B cell (primary cell): ENCODE measurements at regions not wholly inside any gene's neighbourhood (a gene's known extent, or its start where the extent isn't known, plus 50 kb on each side); places are given as distances from the start of the nearest gene placed in this dataset.
"Not testable (repeated sequence)": the region's sequence is repeated elsewhere in the genome, so short reads cannot be mapped to it uniquely, and the experiment has no call there.

Source experiments
- ATAC-seq: fragments of 200-7000 bp; cut with Tn5 transposase; one replicate; pipeline ENCODE4 v1.10.0; 2021; ENCODE audit warnings: low read depth, mild to moderate bottlenecking, moderate number of reproducible peaks, moderate library complexity
- CTCF ChIA-PET: fragments of 350-600 bp; sonication (Branson Sonifier 250); formaldehyde crosslinking; loops from one replicate; lab custom pipeline; 2021; ENCODE audit warnings: antibody characterized with exemption, inconsistent platforms; lab: Charles Lee
- POLR2A ChIA-PET: fragments of 350-600 bp; sonication (Branson Sonifier 250); formaldehyde crosslinking; loops from one replicate; lab custom pipeline; 2021; ENCODE audit warnings: antibody characterized with exemption; lab: Charles Lee
- DNase-seq: peaks from one replicate; pipeline ENCODE4 v3.0.0; 2013
- H2AFZ ChIP-seq: 2 replicates; pipeline ENCODE4 v1.6.1; 2012; ENCODE audit warnings: mild to moderate bottlenecking, low read depth, low read length; ENCODE audit not compliant: insufficient read depth, poor library complexity, severe bottlenecking
- H3K27ac ChIP-seq, 2 donors: 1 replicate in 1 of 2; 2 replicates in 1 of 2; pipeline ENCODE4 v1.5.1; 2012 to 2013; ENCODE audit warnings: low read length in 2 of 2, mild to moderate bottlenecking in 2 of 2, moderate library complexity in 1 of 2
- H3K27me3 ChIP-seq, 4 experiments: fragments of 200-600 bp in 1 of 4; sonication (generic) in 1 of 4; replicated peaks in 1 of 4; 1 replicate in 2 of 4; 2 replicates in 2 of 4; pipeline versions ENCODE4 v1.6.1 to v1.7.0; 2013 to 2016; ENCODE audit warnings: low read length in 3 of 4, mild to moderate bottlenecking in 2 of 4, mixed read lengths in 1 of 4, moderate library complexity in 1 of 4; ENCODE audit not compliant: insufficient read depth in 4 of 4, control insufficient read depth in 3 of 4; ENCODE audit errors: control extremely low read depth in 1 of 4
- H3K36me3 ChIP-seq, 2 experiments: replicated peaks in 1 of 2; 1 replicate in 1 of 2; 2 replicates in 1 of 2; pipeline versions ENCODE4 v1.6.1 to v1.7.1; 2013; ENCODE audit warnings: low read length in 1 of 2; ENCODE audit not compliant: insufficient read depth in 2 of 2, control insufficient read depth in 1 of 2; ENCODE audit errors: control extremely low read depth in 1 of 2, extremely low read depth in 1 of 2
- H3K4me1 ChIP-seq, 2 donors: fragments of 200-600 bp in 1 of 2; sonication (generic) in 1 of 2; 1 replicate in 1 of 2; 2 replicates in 1 of 2; pipeline versions ENCODE4 v1.5.1 to v1.6.1; 2013 to 2017; ENCODE audit warnings: low read length in 2 of 2; ENCODE audit not compliant: control insufficient read depth in 2 of 2, insufficient read depth in 2 of 2
- H3K4me2 ChIP-seq: replicated peaks from 2 replicates; pipeline ENCODE3; 2012; ENCODE audit warnings: mild to moderate bottlenecking, low read depth, low read length; ENCODE audit not compliant: poor library complexity, severe bottlenecking
- H3K4me3 ChIP-seq, 5 experiments: fragments of 200-600 bp in 1 of 5; sonication (generic) in 1 of 5; 1 replicate in 3 of 5; 2 replicates in 2 of 5; pipeline versions ENCODE4 v1.5.1 to v1.7.0; 2011 to 2016; ENCODE audit warnings: low read length in 4 of 5, mild to moderate bottlenecking in 4 of 5, low read depth in 2 of 5, control low read depth in 1 of 5, moderate library complexity in 1 of 5; ENCODE audit not compliant: insufficient read depth in 1 of 5; ENCODE audit errors: control extremely low read depth in 1 of 5, extremely low read depth in 1 of 5
- H3K79me2 ChIP-seq: fragments of 200-600 bp; sonication (generic); one replicate; pipeline ENCODE4 v1.6.0; 2016; ENCODE audit warnings: low read length; ENCODE audit not compliant: control insufficient read depth, insufficient read depth
- H3K9ac ChIP-seq: fragments of 200-600 bp; sonication (generic); 2 replicates; pipeline ENCODE4 v1.6.1; 2017; ENCODE audit warnings: mild to moderate bottlenecking, low read length, moderate library complexity
- H3K9me3 ChIP-seq, 3 donors: one replicate each; pipeline versions ENCODE4 v1.6.1 to v1.7.1; 2013; ENCODE audit warnings: low read length in 2 of 3; ENCODE audit not compliant: control insufficient read depth in 2 of 3, insufficient read depth in 1 of 3; ENCODE audit errors: control extremely low read depth in 1 of 3
- H4K20me1 ChIP-seq: 2 replicates; pipeline ENCODE4 v1.6.0; 2012; ENCODE audit warnings: mild to moderate bottlenecking, low read length; ENCODE audit not compliant: insufficient read depth, control insufficient read depth, poor library complexity, severe bottlenecking
- H3K27ac Mint-ChIP-seq: one replicate; pipeline ENCODE4 v1.8.0; 2021; ENCODE audit warnings: mixed read lengths
- H3K27me3 Mint-ChIP-seq: one replicate; pipeline ENCODE4 v1.8.0; 2021; ENCODE audit warnings: mixed read lengths
- H3K4me1 Mint-ChIP-seq: one replicate; pipeline ENCODE4 v1.8.0; 2021; ENCODE audit warnings: mixed read lengths
- H3K4me3 Mint-ChIP-seq: one replicate; pipeline ENCODE4 v1.8.0; 2021; ENCODE audit warnings: mixed read lengths
- H3K9me3 Mint-ChIP-seq: one replicate; pipeline ENCODE4 v1.8.0; 2022; ENCODE audit warnings: mixed read lengths; ENCODE audit not compliant: insufficient read depth
- CTCF ChIP-seq: fragments of 200-600 bp; IDR thresholded peaks from one replicate; pipeline ENCODE4 v1.8.0; 2022; ENCODE audit warnings: antibody characterized with exemption, mild to moderate bottlenecking
- EZH2 ChIP-seq: IDR thresholded peaks from 2 replicates; pipeline ENCODE4 v1.6.1; 2012; ENCODE audit warnings: borderline replicate concordance, low read depth, mild to moderate bottlenecking, moderate library complexity, low read length; ENCODE audit not compliant: insufficient read depth, poor library complexity, severe bottlenecking
- WGBS: methylation state at CpG from one replicate; pipeline ENCODE4 v1.1.5; 2013; ENCODE audit warnings: missing lambda C conversion rate; ENCODE audit not compliant: insufficient coverage; 5-methylcytosine and 5-hydroxymethylcytosine counted together
- intact Hi-C: fragments of 100-400 bp; cut with micrococcal nuclease; formaldehyde crosslinking; loops from one replicate; pipeline ENCODE4 v1.10.0; 2022

GRCh38 chr12:88810806-88811205, 230.5 kb upstream of the KITLG start:
- no peaks in the 10 kb centered on the region for H3K9me3 Mint-ChIP-seq
- TF ChIP-seq CTCF = no peak
- no peak for TF ChIP-seq EZH2

GRCh38 chr12:88809841-88810240, 229.6 kb upstream of the KITLG start:
- H3K27ac Mint-ChIP-seq, H2AFZ ChIP-seq, H3K9me3 Mint-ChIP-seq, H3K9ac ChIP-seq, H3K4me1 Mint-ChIP-seq, POLR2A ChIA-PET, ATAC-seq, H3K9me3 ChIP-seq, CTCF ChIA-PET, intact Hi-C loops, H3K27me3 Mint-ChIP-seq, H3K27me3 ChIP-seq, H3K27ac ChIP-seq, H4K20me1 ChIP-seq, H3K79me2 ChIP-seq, DNase-seq, H3K4me2 ChIP-seq, H3K4me3 Mint-ChIP-seq, H3K36me3 ChIP-seq, H3K4me3 ChIP-seq, H3K4me1 ChIP-seq: not testable (repeated sequence)
- WGBS = no CpG with 5 or more reads among the region's 1 CpG

More at GRCh38 chr12:88810806-88811205, 230.5 kb upstream of the KITLG start:
- no peaks in the 10 kb centered on the region for H3K79me2 ChIP-seq
- no peaks in the 10 kb centered on the region for H3K4me1 Mint-ChIP-seq
- intact Hi-C loops = no loop called here
- ChIA-PET POLR2A (no interaction called here), CTCF (no interaction called here)
- H3K4me3 Mint-ChIP-seq = no peak overlapping the region
- no peak overlapping the region for H3K27ac Mint-ChIP-seq
- WGBS = no CpG with 5 or more reads among the region's 1 CpG
- H3K9me3 ChIP-seq = no peaks in the 10 kb centered on the region
- no peak overlapping the region for H2AFZ ChIP-seq
- H3K27me3 ChIP-seq = no peaks in the 10 kb centered on the region
- no peaks in the 10 kb centered on the region for H3K4me1 ChIP-seq
- H3K36me3 ChIP-seq = no peaks in the 10 kb centered on the region
- no peak for DNase-seq
- H3K9ac ChIP-seq = no peak overlapping the region
- no peaks in the 10 kb centered on the region for H4K20me1 ChIP-seq
- ATAC-seq = no peak
- H3K27me3 Mint-ChIP-seq = no peaks in the 10 kb centered on the region
- no peak overlapping the region for H3K4me3 ChIP-seq
- no peak overlapping the region for H3K27ac ChIP-seq
- no peak overlapping the region for H3K4me2 ChIP-seq
